Kidney (tissue), 13 donors: ENCODE measurements at regions not wholly inside any gene's neighbourhood (a gene's known extent, or its start where the extent isn't known, plus 50 kb on each side); places are given as distances from the start of the nearest gene placed in this dataset.

Experiments
- DNase-seq, 5 donors: peaks; one replicate each; pipeline ENCODE4 v3.0.0-alpha.2; 2013 to 2020
- FAIRE-seq: peaks from 2 replicates; lab custom pipeline; 2012; peaks lifted over from hg19 to GRCh38; lab: Jason Lieb, UNC
- H3K27ac ChIP-seq, 2 donors: one replicate each; pipeline ENCODE4 v1.7.0; 2013; ENCODE audit warnings: low read depth in 2 of 2, low read length in 2 of 2, inconsistent platforms in 1 of 2
- H3K27me3 ChIP-seq: one replicate; pipeline ENCODE4 v1.7.1; 2013; ENCODE audit warnings: low read length, inconsistent platforms; ENCODE audit not compliant: control insufficient read depth, insufficient read depth
- H3K36me3 ChIP-seq, 3 donors: one replicate each; pipeline versions ENCODE4 v1.7.0 to v1.7.1; 2013; ENCODE audit warnings: low read length in 3 of 3, control low read depth in 1 of 3, inconsistent platforms in 1 of 3; ENCODE audit not compliant: insufficient read depth in 3 of 3, control insufficient read depth in 2 of 3
- H3K4me1 ChIP-seq, 3 donors: one replicate each; pipeline versions ENCODE4 v1.7.0 to v1.7.1; 2013; ENCODE audit warnings: low read length in 3 of 3, inconsistent platforms in 1 of 3, low read depth in 1 of 3; ENCODE audit not compliant: control insufficient read depth in 2 of 3, insufficient read depth in 2 of 3
- H3K4me3 ChIP-seq, 3 donors: one replicate each; pipeline versions ENCODE4 v1.7.0 to v1.8.1; 2013; ENCODE audit warnings: low read length in 3 of 3, control low read depth in 1 of 3, inconsistent platforms in 1 of 3
- H3K9ac ChIP-seq, 3 donors: one replicate each; pipeline versions ENCODE4 v1.7.0 to v1.7.1; 2013; ENCODE audit warnings: low read length in 3 of 3, control low read depth in 1 of 3, inconsistent platforms in 1 of 3
- H3K9me3 ChIP-seq, 3 donors: one replicate each; pipeline versions ENCODE4 v1.7.0 to v1.7.1; 2013; ENCODE audit warnings: low read length in 3 of 3, control low read depth in 1 of 3, inconsistent platforms in 1 of 3; ENCODE audit not compliant: control insufficient read depth in 2 of 3, insufficient read depth in 1 of 3
- CTCF ChIP-seq: IDR thresholded peaks from 3 replicates; pipeline ENCODE4 v1.5.1; 2012; ENCODE audit warnings: mild to moderate bottlenecking, moderate library complexity, borderline replicate concordance; ENCODE audit not compliant: insufficient read depth; ENCODE audit errors: extremely low read depth
- intact Hi-C: fragments of 100-400 bp; cut with DNase I; formaldehyde crosslinking; loops from one replicate; pipeline ENCODE4 v1.11.1; 2022
- donor health status: control.
- donor health status: control.
- donor health status: control.
- donor health status: control.
- donor health status: control.
- donor health status: DM: yes; HTN: yes; CAD: no.
- donor health status: Normal renal cell carcinoma (clear cell type).

GRCh38 chr5:2335125-2335732, 416.2 kb downstream of the IRX2 start:
- Histone ChIP-seq H3K36me3 (no peaks in the 10 kb centered on the region), H3K27me3 (peaks cover 13% of the 10 kb centered on the region), H3K4me3 (no peak overlapping the region), H3K27ac (no peak overlapping the region), H3K9me3 (no peaks in the 10 kb centered on the region), H3K9ac (no peak overlapping the region), H3K4me1 (no peaks in the 10 kb centered on the region)
- intact Hi-C loops: no loop called here
- no peak for FAIRE-seq
- no peak for DNase-seq
- no peak for TF ChIP-seq CTCF

- no peak for TF ChIP-seq CTCF
- peak in 4 of 5 donors; percentile 74 to 81 (median 76) for DNase-seq
- Histone ChIP-seq H3K36me3 (no peaks in the 10 kb centered on the region), H3K9ac (no peak overlapping the region), H3K4me3 (no peak overlapping the region), H3K27me3 (peaks cover 13% of the 10 kb centered on the region), H3K9me3 (no peaks in the 10 kb centered on the region), H3K4me1 (no peaks in the 10 kb centered on the region), H3K27ac (no peak overlapping the region)
- no peak for FAIRE-seq
- intact Hi-C loops: no loop called here
Observed at GRCh38 chr5:2334719-2335118, 416.8 kb downstream of the IRX2 start.

GRCh38 chr5:2333291-2333690, 418.2 kb downstream of the IRX2 start:
- DNase-seq (no peak), FAIRE-seq (no peak)
- no peak for TF ChIP-seq CTCF

GRCh38 chr5:2332521-2332920, 419.0 kb downstream of the IRX2 start:
- Histone ChIP-seq H3K4me1 (no peaks in the 10 kb centered on the region), H3K36me3 (no peaks in the 10 kb centered on the region), H3K4me3 (peak overlapping the region in 1 of 3 donors; percentile 8), H3K27ac (no peak overlapping the region), H3K27me3 (peaks cover 13% of the 10 kb centered on the region), H3K9ac (no peak overlapping the region), H3K9me3 (no peaks in the 10 kb centered on the region)
- TF ChIP-seq CTCF: no peak
- DNase-seq: no peak
- intact Hi-C loops: no loop called here
- no peak for FAIRE-seq

More at GRCh38 chr5:2333291-2333690, 418.2 kb downstream of the IRX2 start:
- Histone ChIP-seq H3K27me3 (peaks cover 13% of the 10 kb centered on the region), H3K9ac (no peak overlapping the region), H3K9me3 (no peaks in the 10 kb centered on the region), H3K27ac (no peak overlapping the region), H3K4me3 (no peak overlapping the region), H3K4me1 (no peaks in the 10 kb centered on the region), H3K36me3 (no peaks in the 10 kb centered on the region)
- intact Hi-C loops: no loop called here
